ENCODE measurements at regions not wholly inside any gene's neighbourhood (a gene's known extent, or its start where the extent isn't known, plus 50 kb on each side); places are given as distances from the start of the nearest gene placed in this dataset.

- DNase-seq (ENCODE audit: low read depth): no peak
- TF ChIP-seq, protein P1, sequence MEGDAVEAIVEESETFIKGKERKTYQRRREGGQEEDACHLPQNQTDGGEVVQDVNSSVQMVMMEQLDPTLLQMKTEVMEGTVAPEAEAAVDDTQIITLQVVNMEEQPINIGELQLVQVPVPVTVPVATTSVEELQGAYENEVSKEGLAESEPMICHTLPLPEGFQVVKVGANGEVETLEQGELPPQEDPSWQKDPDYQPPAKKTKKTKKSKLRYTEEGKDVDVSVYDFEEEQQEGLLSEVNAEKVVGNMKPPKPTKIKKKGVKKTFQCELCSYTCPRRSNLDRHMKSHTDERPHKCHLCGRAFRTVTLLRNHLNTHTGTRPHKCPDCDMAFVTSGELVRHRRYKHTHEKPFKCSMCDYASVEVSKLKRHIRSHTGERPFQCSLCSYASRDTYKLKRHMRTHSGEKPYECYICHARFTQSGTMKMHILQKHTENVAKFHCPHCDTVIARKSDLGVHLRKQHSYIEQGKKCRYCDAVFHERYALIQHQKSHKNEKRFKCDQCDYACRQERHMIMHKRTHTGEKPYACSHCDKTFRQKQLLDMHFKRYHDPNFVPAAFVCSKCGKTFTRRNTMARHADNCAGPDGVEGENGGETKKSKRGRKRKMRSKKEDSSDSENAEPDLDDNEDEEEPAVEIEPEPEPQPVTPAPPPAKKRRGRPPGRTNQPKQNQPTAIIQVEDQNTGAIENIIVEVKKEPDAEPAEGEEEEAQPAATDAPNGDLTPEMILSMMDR (IDR thresholded peaks at IDR 0.05; ENCODE audit: control insufficient read depth, insufficient read depth, low read depth, low read length, missing control alignments): no peak
- no peak overlapping the region for H3K4me3 ChIP-seq (ENCODE audit: control insufficient read depth, low read depth, low read length)
Measured at GRCh38 chr5:120841830-120842229, 377.7 kb downstream of the PRR16 start.

DNA sequence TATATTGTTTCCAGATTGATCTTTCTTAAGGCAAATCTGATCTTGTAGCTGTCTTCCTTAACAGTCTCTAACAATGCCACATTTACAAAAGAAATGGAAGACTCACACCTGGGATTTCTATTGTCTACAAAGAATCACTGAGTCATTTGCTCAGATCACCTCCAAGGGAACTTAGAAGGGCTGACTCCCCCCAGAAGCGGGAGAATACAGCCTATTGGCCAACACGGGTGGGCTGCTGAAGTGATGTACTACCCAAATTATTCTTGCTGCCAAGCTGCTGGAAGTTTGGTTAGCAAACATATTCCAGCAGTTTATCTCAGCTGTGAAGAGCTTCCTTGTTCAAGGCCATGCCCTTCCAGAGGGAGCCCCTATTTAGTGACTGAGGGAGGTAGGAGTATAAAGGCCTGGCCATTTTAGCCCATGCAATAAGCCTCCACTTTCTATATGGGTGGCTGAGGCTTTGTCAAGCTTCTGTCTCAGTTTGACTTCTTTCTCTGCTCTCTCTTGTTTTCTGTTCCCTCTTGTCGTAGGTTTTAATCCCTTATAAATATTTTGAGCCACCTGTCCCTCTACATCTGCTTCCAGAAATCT lies 379.4 kb downstream of the PRR16 start:
- no peak for DNase-seq (ENCODE audit: low read depth)
- H3K4me3 ChIP-seq (ENCODE audit: control insufficient read depth, low read depth, low read length): no peak overlapping the region
- TF ChIP-seq, protein P1 (IDR thresholded peaks at IDR 0.05; ENCODE audit: control insufficient read depth, insufficient read depth, low read depth, low read length, missing control alignments): no peak

- H3K4me3 ChIP-seq (ENCODE audit: control insufficient read depth, low read depth, low read length): no peak overlapping the region
- DNase-seq (ENCODE audit: low read depth): no peak
- TF ChIP-seq, protein P1 (IDR thresholded peaks at IDR 0.05; ENCODE audit: control insufficient read depth, insufficient read depth, low read depth, low read length, missing control alignments): no peak
Measured at GRCh38 chr5:120848883-120849282, 384.8 kb downstream of the PRR16 start.

GRCh38 chr5:120852222-120852860 lies 388.2 kb downstream of the PRR16 start:
- TF ChIP-seq, protein P1 (IDR thresholded peaks at IDR 0.05; ENCODE audit: control insufficient read depth, insufficient read depth, low read depth, low read length, missing control alignments): no peak
- no peak overlapping the region for H3K4me3 ChIP-seq (ENCODE audit: control insufficient read depth, low read depth, low read length)
- no peak for DNase-seq (ENCODE audit: low read depth)

DNA sequence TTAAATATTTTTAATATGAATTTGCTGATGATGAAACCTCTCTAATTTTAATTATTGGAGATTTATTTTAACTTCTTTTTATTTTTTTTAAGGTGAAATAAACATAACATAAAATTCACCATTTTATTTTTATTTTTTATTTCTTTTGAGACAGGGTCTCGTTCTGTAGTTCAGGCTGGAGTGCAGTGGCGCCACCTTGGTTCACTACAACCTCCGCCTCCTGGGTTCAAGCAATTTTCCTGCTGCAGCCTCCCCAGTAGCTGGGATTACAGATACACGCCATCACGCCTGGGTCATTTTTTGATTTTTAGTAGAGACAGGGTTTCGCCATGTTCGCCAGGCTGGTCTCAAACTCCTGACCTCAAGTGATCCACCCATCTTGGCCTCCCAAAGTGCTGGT lies 402.9 kb downstream of the PRR16 start:
- no peak for DNase-seq (ENCODE audit: low read depth)
- H3K4me3 ChIP-seq (ENCODE audit: control insufficient read depth, low read depth, low read length): no peak overlapping the region
- TF ChIP-seq, protein P1 (IDR thresholded peaks at IDR 0.05; ENCODE audit: control insufficient read depth, insufficient read depth, low read depth, low read length, missing control alignments): no peak

DNA sequence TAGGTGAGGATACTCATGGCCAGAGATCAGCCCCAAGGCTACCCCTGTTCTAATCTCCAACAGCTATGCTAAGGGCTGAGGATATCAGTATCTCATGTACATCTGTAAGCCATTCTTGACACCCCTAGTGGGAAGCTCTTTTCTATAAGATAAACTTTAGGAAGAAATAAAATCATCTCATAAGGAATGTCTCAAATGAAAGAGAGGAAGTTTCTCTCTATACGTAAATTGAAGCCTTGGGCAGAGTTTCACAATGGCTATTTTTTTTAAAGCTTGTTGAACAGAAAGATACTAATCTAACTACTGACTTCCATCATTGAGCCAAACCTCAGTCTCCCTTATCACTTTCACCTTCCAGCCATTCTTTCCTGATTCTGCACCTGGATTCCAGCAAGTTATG lies 405.7 kb downstream of the PRR16 start:
- no peak overlapping the region for H3K4me3 ChIP-seq (ENCODE audit: control insufficient read depth, low read depth, low read length)
- TF ChIP-seq, protein P1 (IDR thresholded peaks at IDR 0.05; ENCODE audit: control insufficient read depth, insufficient read depth, low read depth, low read length, missing control alignments): no peak
- no peak for DNase-seq (ENCODE audit: low read depth)

Measured in AG09309 (cell line).